ENCODE measurements at regions not wholly inside any gene's neighbourhood (a gene's known extent, or its start where the extent isn't known, plus 50 kb on each side); places are given as distances from the start of the nearest gene placed in this dataset.

DNA sequence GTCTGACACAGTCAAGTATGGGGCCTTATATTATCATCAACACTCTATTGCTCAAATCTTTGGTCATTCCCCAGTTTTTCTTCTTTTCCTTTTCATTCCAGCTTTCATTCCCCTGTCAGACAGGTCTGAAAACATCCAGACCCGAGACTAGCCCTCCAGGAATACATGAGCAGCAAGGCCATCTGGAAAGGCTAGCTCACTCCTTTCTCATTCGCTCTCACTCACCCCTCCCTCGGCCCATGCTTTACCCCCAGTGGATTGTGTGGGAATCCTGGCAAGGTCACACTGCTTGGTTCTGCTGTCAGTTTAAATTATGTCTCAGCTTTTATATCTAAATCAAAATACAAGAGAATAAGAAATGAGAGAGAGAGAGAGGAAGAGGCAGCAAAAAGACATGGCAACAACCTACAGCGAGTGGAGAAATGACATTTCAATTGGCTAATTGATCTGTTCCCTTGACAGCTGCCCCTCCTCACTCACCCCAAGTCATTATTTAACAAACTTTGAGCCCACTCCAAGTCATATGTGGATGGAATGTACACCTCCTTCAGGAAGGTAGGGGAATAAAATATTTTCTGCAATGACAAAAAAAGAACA is 962.2 kb downstream of the TUSC7 start:
- Mint-ChIP-seq H3K27ac (no peak overlapping the region), H3K9me3 (peaks cover 0 to 1% (median 0%) of the 10 kb centered on the region in 3 donors), H3K36me3 (no peaks in the 10 kb centered on the region), H3K4me3 (no peak overlapping the region), H3K4me1 (no peaks in the 10 kb centered on the region), H3K27me3 (no peaks in the 10 kb centered on the region)

GRCh38 chr3:117674321-117674720 is 964.7 kb downstream of the TUSC7 start:
- Mint-ChIP-seq H3K27me3 (no peaks in the 10 kb centered on the region), H3K4me1 (no peaks in the 10 kb centered on the region), H3K4me3 (no peak overlapping the region), H3K27ac (no peak overlapping the region), H3K9me3 (peaks cover 0 to 1% (median 0%) of the 10 kb centered on the region in 3 donors), H3K36me3 (no peaks in the 10 kb centered on the region)

- Mint-ChIP-seq H3K27me3 (no peaks in the 10 kb centered on the region), H3K4me3 (no peak overlapping the region), H3K9me3 (peaks cover 0 to 3% (median 0%) of the 10 kb centered on the region in 3 donors), H3K4me1 (no peaks in the 10 kb centered on the region), H3K27ac (no peak overlapping the region), H3K36me3 (no peaks in the 10 kb centered on the region)
Observed at GRCh38 chr3:117681619-117682018, 972.0 kb downstream of the TUSC7 start.

- no peaks in the 10 kb centered on the region for H3K4me1 Mint-ChIP-seq
- H3K4me3 Mint-ChIP-seq, result no peak overlapping the region
- no peaks in the 10 kb centered on the region for H3K36me3 Mint-ChIP-seq
- H3K9me3 Mint-ChIP-seq, result peaks cover 0 to 3% (median 0%) of the 10 kb centered on the region in 3 donors
- no peak overlapping the region for H3K27ac Mint-ChIP-seq
- H3K27me3 Mint-ChIP-seq, result no peaks in the 10 kb centered on the region
Observed at GRCh38 chr3:117687096-117687495, 977.5 kb downstream of the TUSC7 start.

GRCh38 chr3:117688583-117688982 is 979.0 kb downstream of the TUSC7 start:
- no peak overlapping the region for H3K4me3 Mint-ChIP-seq
- peaks cover 0 to 3% (median 0%) of the 10 kb centered on the region in 3 donors for H3K9me3 Mint-ChIP-seq
- no peak overlapping the region for H3K27ac Mint-ChIP-seq
- H3K36me3 Mint-ChIP-seq, result no peaks in the 10 kb centered on the region
- H3K4me1 Mint-ChIP-seq, result no peaks in the 10 kb centered on the region
- H3K27me3 Mint-ChIP-seq, result no peaks in the 10 kb centered on the region

DNA sequence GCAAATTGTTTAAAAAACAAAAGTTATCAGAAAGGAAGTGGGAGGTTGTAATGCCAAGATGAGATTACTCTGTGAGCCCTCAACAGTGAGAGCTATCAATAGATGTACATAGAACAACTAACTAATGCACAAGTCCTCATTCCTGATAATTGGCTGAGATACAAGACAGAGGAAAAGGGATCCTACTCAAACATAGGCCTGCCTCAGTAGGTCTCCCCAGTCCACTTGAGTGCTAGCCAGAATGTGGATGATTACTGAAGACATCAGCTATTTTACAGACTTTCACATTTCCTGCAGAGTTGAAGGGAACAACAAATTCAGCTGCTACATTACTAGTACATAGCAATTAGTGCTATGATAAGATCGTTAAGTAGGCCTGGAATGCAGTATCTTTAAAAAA is 981.9 kb downstream of the TUSC7 start:
- H3K9me3 Mint-ChIP-seq, result no peaks in the 10 kb centered on the region
- H3K27ac Mint-ChIP-seq, result no peak overlapping the region
- H3K4me1 Mint-ChIP-seq, result no peaks in the 10 kb centered on the region
- H3K4me3 Mint-ChIP-seq, result no peak overlapping the region
- H3K27me3 Mint-ChIP-seq, result no peaks in the 10 kb centered on the region
- H3K36me3 Mint-ChIP-seq, result no peaks in the 10 kb centered on the region

GRCh38 chr3:117692416-117692995 is 982.9 kb downstream of the TUSC7 start:
- no peaks in the 10 kb centered on the region for H3K36me3 Mint-ChIP-seq
- no peaks in the 10 kb centered on the region for H3K9me3 Mint-ChIP-seq
- no peaks in the 10 kb centered on the region for H3K4me1 Mint-ChIP-seq
- H3K27ac Mint-ChIP-seq, result no peak overlapping the region
- no peak overlapping the region for H3K4me3 Mint-ChIP-seq
- H3K27me3 Mint-ChIP-seq, result no peaks in the 10 kb centered on the region

DNA sequence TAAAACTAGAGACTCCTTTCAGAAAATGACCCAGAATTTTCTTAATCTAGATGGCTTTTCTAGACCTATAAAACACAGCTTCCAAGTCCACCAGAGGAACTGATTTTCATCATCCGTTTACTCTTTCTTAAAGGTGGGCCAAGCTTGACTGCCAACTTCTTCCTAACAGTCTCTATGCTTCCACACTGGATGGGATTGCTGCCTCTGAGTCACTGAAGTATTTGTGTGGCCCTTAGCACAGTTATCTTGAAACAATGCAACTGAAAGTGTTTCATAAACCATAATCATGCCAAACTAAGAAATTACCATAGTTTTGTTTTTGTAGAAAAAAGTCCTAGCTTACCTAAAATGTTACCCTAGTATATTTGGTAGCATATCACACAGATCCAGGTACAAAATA is 985.7 kb downstream of the TUSC7 start:
- Mint-ChIP-seq H3K36me3 (no peaks in the 10 kb centered on the region), H3K27ac (no peak overlapping the region), H3K27me3 (no peaks in the 10 kb centered on the region), H3K9me3 (no peaks in the 10 kb centered on the region), H3K4me1 (no peaks in the 10 kb centered on the region), H3K4me3 (no peak overlapping the region)

DNA sequence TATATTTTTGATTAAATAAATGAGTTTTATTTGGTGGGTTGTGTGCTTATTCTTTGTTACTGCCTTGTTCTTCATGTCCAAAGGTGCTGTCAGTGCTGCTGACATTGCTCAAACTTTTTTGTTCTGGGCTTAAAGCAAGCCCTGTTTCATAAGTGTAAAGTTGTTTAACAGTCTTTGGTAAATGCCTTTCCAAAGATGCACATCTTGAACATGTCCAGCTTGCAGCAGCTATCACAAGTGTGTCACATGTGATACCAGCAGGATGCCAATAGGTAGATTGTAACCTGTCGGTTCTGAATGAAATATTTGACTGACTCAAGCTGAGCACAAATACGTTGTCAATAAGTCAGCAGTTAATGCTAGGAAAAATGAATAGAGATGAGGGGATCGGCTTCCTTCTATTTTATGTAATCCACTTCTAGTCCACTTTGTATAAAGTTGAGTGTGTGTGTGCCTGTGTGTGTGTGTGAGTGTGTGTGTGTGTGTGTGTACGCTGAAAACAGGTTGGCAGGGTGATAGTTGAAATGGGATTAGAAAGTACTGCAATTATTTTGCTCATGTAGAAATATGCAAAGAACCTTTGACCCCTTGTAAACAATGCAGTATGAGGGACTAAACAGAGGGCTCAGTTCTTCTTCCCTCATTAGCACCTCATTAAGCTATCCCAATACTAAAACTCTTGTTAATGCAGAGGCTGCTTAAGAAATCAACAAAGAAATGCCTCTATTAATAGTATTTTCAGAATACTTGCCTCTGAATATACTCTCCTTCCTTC is 986.5 kb downstream of the TUSC7 start:
- no peaks in the 10 kb centered on the region for H3K27me3 Mint-ChIP-seq
- H3K4me3 Mint-ChIP-seq, result no peak overlapping the region
- no peak overlapping the region for H3K27ac Mint-ChIP-seq
- no peaks in the 10 kb centered on the region for H3K36me3 Mint-ChIP-seq
- no peaks in the 10 kb centered on the region for H3K4me1 Mint-ChIP-seq
- no peaks in the 10 kb centered on the region for H3K9me3 Mint-ChIP-seq

GRCh38 chr3:117696851-117697407 is 987.4 kb downstream of the TUSC7 start:
- H3K4me1 Mint-ChIP-seq, result no peaks in the 10 kb centered on the region
- H3K27me3 Mint-ChIP-seq, result no peaks in the 10 kb centered on the region
- no peaks in the 10 kb centered on the region for H3K36me3 Mint-ChIP-seq
- H3K4me3 Mint-ChIP-seq, result no peak overlapping the region
- H3K9me3 Mint-ChIP-seq, result no peaks in the 10 kb centered on the region
- H3K27ac Mint-ChIP-seq, result no peak overlapping the region

DNA sequence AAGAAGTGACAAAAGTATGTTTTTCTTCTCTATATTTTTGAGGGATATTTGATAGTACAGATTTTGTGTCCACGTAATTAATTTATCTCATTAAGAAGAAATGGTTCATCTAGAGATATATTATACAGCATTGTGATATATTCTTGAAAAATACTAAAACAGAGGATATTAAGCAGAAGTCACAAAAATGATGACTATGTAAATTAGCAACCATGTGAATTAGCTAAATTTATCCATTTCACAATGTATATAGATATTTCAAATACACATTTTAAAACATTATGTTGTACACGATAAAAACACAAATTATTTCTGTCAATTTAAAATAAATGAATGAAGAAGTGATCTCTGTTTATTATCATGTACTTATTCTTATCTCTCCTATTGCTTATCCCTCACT is 989.5 kb downstream of the TUSC7 start:
- no peak overlapping the region for H3K4me3 Mint-ChIP-seq
- no peaks in the 10 kb centered on the region for H3K27me3 Mint-ChIP-seq
- no peak overlapping the region for H3K27ac Mint-ChIP-seq
- no peaks in the 10 kb centered on the region for H3K36me3 Mint-ChIP-seq
- no peaks in the 10 kb centered on the region for H3K4me1 Mint-ChIP-seq
- H3K9me3 Mint-ChIP-seq, result no peaks in the 10 kb centered on the region

DNA sequence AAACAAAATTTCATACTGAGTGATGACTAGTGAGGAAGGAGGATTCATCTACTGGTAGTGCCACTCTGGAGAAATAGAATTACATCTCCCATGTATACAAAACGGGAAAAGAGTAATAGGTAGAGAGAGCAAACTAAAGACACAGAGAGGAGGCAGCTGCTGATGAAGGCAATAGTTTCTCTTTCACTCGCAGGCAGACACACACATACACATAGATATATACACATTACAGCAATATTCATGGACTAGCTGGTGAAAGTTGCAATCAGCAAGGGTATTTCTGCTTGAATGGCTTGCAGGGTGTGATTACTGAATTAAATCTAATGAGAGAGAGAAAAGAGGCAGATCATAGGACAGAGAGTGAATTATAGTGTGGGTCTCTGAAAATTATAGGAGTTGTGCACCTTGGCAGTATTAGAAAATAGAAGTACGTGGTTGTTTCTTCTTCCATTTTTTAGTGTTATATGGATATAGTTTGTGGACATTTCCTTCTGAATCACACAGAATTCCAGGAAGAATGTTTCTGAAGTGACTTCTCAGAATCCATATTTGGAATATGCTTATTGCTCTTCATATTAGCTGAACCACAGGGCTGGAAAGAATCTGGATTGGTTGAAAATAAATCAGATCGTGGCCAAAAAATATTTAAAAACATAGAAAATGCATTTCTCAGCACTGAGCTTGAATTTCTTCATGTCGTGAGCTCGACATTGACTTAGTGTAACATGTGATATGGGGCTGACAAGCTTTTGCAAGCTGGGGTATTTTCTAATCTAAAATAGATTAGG is 991.2 kb downstream of the TUSC7 start:
- H3K9me3 Mint-ChIP-seq, result no peaks in the 10 kb centered on the region
- no peaks in the 10 kb centered on the region for H3K4me1 Mint-ChIP-seq
- H3K36me3 Mint-ChIP-seq, result no peaks in the 10 kb centered on the region
- H3K4me3 Mint-ChIP-seq, result no peak overlapping the region
- no peaks in the 10 kb centered on the region for H3K27me3 Mint-ChIP-seq
- H3K27ac Mint-ChIP-seq, result no peak overlapping the region

DNA sequence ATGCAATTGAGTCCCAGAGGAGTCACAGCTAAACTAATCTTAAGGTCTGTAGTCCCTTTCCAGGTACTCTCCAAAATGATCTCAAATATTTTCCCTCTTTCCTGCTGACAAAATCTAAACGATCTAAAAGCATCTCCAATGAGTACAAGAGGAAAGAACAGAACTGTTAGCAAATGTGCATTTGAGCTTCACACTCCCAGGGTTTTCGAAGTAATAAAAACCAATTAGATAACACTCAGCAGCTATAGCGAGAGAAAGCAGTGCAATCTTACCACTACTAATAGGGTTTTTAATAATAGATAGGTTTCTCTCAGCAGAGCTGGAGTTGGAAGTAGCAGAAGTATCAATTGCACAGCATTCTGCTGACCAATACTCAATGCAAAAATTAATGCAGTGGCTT is 995.4 kb downstream of the TUSC7 start:
- no peak overlapping the region for H3K27ac Mint-ChIP-seq
- H3K4me3 Mint-ChIP-seq, result no peak overlapping the region
- no peaks in the 10 kb centered on the region for H3K9me3 Mint-ChIP-seq
- H3K27me3 Mint-ChIP-seq, result peaks cover 1% of the 10 kb centered on the region
- H3K4me1 Mint-ChIP-seq, result no peaks in the 10 kb centered on the region
- no peaks in the 10 kb centered on the region for H3K36me3 Mint-ChIP-seq

- Mint-ChIP-seq H3K27me3 (peaks cover 1% of the 10 kb centered on the region), H3K9me3 (no peaks in the 10 kb centered on the region), H3K4me1 (no peaks in the 10 kb centered on the region), H3K4me3 (no peak overlapping the region), H3K27ac (peak overlapping the region in 1 of 3 donors; percentile 41), H3K36me3 (no peaks in the 10 kb centered on the region)
Observed at GRCh38 chr3:117706037-117706436, 996.5 kb downstream of the TUSC7 start.

GRCh38 chr3:117706756-117707155 is 997.2 kb downstream of the TUSC7 start:
- Mint-ChIP-seq H3K9me3 (no peaks in the 10 kb centered on the region), H3K4me3 (no peak overlapping the region), H3K36me3 (no peaks in the 10 kb centered on the region), H3K27me3 (peaks cover 1% of the 10 kb centered on the region), H3K4me1 (no peaks in the 10 kb centered on the region), H3K27ac (no peak overlapping the region)

Measured in IgD-negative memory B cell (primary cell).